Esophagus muscularis mucosa (tissue), 3 donors: ENCODE measurements at regions not wholly inside any gene's neighbourhood (a gene's known extent, or its start where the extent isn't known, plus 50 kb on each side); places are given as distances from the start of the nearest gene placed in this dataset.

Experiments used
- POLR2AphosphoS5 ChIP-seq, 2 donors: sonication (generic); formaldehyde crosslinking; IDR thresholded peaks; one replicate each; pipeline ENCODE4 v1.6.1; 2017; ENCODE audit warnings: antibody characterized with exemption in 2 of 2
- TF ChIP-seq, protein P1 (sequence below), 3 experiments: fragments of 200-600 bp in 2 of 3; fragments of 450-650 bp in 1 of 3; sonication (generic) in 2 of 3; IDR thresholded peaks; one replicate each; pipeline ENCODE4 v1.5.1; 2017 to 2019; ENCODE audit warnings: antibody characterized with exemption in 3 of 3, mild to moderate bottlenecking in 2 of 3, moderate library complexity in 1 of 3

DNA sequence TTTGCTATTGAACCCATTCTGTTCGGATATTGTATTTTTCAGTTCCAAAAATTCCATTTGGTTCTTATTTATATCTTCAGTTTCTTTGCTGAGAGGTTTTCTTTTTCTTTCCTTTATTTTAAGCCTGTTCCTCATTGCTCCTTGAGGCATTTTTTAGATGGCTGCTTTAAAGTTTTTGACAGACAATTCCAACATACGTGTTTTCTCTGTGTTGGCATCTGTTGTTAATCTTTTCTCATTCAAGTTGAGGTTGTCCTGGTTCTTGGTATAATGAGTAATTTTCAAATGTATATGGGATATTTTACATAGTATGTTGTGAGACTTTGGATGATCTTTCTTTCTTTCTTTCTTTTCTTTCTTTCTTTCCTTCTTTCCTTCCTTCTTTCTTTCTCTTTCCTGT, 1078.0 kb upstream of the CELF2 start:
- TF ChIP-seq POLR2AphosphoS5 (IDR thresholded peaks at IDR 0.05): no peak
- TF ChIP-seq, protein P1, sequence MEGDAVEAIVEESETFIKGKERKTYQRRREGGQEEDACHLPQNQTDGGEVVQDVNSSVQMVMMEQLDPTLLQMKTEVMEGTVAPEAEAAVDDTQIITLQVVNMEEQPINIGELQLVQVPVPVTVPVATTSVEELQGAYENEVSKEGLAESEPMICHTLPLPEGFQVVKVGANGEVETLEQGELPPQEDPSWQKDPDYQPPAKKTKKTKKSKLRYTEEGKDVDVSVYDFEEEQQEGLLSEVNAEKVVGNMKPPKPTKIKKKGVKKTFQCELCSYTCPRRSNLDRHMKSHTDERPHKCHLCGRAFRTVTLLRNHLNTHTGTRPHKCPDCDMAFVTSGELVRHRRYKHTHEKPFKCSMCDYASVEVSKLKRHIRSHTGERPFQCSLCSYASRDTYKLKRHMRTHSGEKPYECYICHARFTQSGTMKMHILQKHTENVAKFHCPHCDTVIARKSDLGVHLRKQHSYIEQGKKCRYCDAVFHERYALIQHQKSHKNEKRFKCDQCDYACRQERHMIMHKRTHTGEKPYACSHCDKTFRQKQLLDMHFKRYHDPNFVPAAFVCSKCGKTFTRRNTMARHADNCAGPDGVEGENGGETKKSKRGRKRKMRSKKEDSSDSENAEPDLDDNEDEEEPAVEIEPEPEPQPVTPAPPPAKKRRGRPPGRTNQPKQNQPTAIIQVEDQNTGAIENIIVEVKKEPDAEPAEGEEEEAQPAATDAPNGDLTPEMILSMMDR (IDR thresholded peaks at IDR 0.05): no peak
